ENCODE measurements at regions not wholly inside any gene's neighbourhood (a gene's known extent, or its start where the extent isn't known, plus 50 kb on each side); places are given as distances from the start of the nearest gene placed in this dataset.
A peak's percentile ranks its signal among the peaks of the same experiment; 100 is the strongest.

- 0 out of 2 replicates have a peak, but pooled peaks have one; percentile 22 for TF ChIP-seq CTCF (IDR thresholded peaks at IDR 0.05; ENCODE audit: control insufficient read depth, extremely low read depth, insufficient read depth)
- no peak overlapping the region for H3K4me3 ChIP-seq (ENCODE audit: low read depth, low read length)
- no peak for DNase-seq (ENCODE audit: low read depth)
Observed at GRCh38 chr6:139927236-139927635, 552.8 kb upstream of the CITED2 start.

- TF ChIP-seq CTCF (IDR thresholded peaks at IDR 0.05; ENCODE audit: control insufficient read depth, extremely low read depth, insufficient read depth), result no peak
- no peak for DNase-seq (ENCODE audit: low read depth)
- no peak overlapping the region for H3K4me3 ChIP-seq (ENCODE audit: low read depth, low read length)
Observed at GRCh38 chr6:139926711-139927110, 552.3 kb upstream of the CITED2 start.

GRCh38 chr6:139925894-139926641 lies 551.6 kb upstream of the CITED2 start:
- TF ChIP-seq CTCF (IDR thresholded peaks at IDR 0.05; ENCODE audit: control insufficient read depth, extremely low read depth, insufficient read depth), result no peak
- no peak for DNase-seq (ENCODE audit: low read depth)
- no peak overlapping the region for H3K4me3 ChIP-seq (ENCODE audit: low read depth, low read length)

DNA sequence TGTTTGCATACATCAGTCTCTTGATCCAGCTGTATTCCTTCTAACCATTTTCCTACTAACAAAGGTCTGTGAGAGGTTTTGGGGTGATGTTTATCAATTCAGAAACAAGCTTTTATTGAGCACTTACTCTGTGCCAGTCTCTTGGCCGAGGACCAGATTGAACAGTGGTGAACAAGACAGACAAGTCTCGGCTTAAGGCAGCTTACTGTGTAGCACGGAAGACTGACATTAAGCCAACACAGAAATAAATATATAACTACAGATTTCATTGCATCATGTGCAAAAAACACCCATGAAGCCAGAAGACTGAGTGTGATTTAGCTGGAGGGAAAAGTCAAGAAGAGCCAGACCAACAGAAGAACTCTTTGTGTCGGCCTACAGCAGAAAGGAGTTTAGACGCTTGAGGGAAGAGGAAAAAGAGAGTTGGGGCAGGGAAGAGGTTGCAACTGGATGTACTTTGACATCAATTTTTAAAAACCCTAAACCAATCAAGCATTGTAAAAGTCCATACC lies 549.6 kb upstream of the CITED2 start:
- no peak for DNase-seq (ENCODE audit: low read depth)
- no peak for TF ChIP-seq CTCF (IDR thresholded peaks at IDR 0.05; ENCODE audit: control insufficient read depth, extremely low read depth, insufficient read depth)
- H3K4me3 ChIP-seq (ENCODE audit: low read depth, low read length), result no peak overlapping the region

DNA sequence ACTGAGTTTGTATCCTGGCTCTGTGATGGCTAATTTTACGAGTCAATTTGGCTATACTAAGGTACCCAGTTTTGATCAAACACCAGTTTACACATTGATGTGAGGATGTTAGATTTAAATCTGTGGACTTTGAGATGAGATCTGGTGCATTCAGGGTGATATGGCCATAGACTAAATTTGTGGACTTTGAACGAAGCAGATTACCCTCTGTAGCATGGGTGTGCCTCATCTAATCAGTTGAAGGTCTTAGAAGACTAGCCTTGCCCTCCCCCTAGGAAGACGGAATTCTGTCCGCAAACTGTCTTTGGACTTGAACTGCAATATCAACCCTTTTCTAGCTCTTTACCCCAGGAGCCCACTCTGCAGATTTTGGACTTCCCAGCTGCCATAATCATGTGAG lies 547.8 kb upstream of the CITED2 start:
- TF ChIP-seq CTCF (IDR thresholded peaks at IDR 0.05; ENCODE audit: control insufficient read depth, extremely low read depth, insufficient read depth), result no peak
- DNase-seq (ENCODE audit: low read depth), result no peak
- no peak overlapping the region for H3K4me3 ChIP-seq (ENCODE audit: low read depth, low read length)

- DNase-seq (ENCODE audit: low read depth), result no peak
- TF ChIP-seq CTCF (IDR thresholded peaks at IDR 0.05; ENCODE audit: control insufficient read depth, extremely low read depth, insufficient read depth), result no peak
Observed at GRCh38 chr6:139920776-139921100, 546.3 kb upstream of the CITED2 start.

More at GRCh38 chr6:139920776-139921100, 546.3 kb upstream of the CITED2 start:
- no peak overlapping the region for H3K4me3 ChIP-seq (ENCODE audit: low read depth, low read length)
